Astrocyte of the spinal cord (primary cell): ENCODE measurements at regions not wholly inside any gene's neighbourhood (a gene's known extent, or its start where the extent isn't known, plus 50 kb on each side); places are given as distances from the start of the nearest gene placed in this dataset.

Experiments used
- DNase-seq: peaks from one replicate; pipeline ENCODE4 v3.0.0; 2011; ENCODE audit warnings: low read depth, low spot score
- H3K4me3 ChIP-seq: 2 replicates; pipeline ENCODE4 v1.5.1; 2011; ENCODE audit warnings: low read depth, mild to moderate bottlenecking, low read length, moderate library complexity
- CTCF ChIP-seq: IDR thresholded peaks from 2 replicates; pipeline ENCODE4 v1.5.1; 2012; ENCODE audit warnings: low read depth, mild to moderate bottlenecking, low read length, inconsistent platforms
- in situ Hi-C: cut with HindIII; loops from 2 replicates; pipeline ENCODE4 v1.10.0; 2017; ENCODE audit warnings: low sequenced_read_pairs

DNA sequence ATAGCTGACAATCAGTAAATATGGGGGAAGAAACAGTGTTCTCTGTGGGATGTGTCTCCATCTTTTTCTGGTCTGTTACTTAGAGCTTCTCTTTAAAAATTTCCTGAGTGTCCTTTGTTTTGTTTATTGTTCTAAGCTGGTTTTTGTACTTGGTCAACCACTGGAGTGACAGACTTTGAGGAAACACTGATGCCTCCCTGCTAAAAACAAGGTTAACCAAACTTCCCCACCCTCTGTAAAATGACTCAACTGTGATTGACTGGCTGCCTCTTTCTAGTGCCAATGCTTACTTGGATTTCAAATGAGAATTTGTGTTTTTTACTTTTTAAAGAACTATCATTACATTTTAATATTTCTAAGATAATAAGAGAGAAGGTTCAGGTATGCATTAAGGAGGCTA, 65.1 kb upstream of the SPINK5 start:
- no peak overlapping the region for H3K4me3 ChIP-seq
- no peak for TF ChIP-seq CTCF
- in situ Hi-C loops: no loop called here
- DNase-seq: no peak

DNA sequence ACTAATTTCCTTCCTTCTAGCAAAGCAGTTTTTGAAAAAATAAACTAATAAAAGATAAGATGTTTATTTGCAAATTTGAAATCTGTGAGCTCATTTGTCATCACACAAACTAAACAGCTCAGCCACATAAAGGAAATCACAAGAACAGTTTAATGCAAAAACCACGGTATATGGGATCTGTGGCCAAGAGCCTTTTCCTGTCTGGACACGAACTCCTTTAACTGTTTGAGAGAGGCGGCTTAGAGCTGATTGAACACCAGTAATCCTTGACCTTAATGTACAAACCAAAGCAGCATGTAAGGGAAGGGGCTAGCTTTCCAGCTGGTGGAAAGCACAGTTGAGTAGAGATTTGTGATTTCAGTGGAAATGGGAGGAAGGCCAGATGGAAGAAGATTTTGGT, 66.3 kb upstream of the SPINK5 start:
- in situ Hi-C loops: no loop called here
- DNase-seq: no peak
- H3K4me3 ChIP-seq: no peak overlapping the region
- no peak for TF ChIP-seq CTCF

- DNase-seq: no peak
- TF ChIP-seq CTCF: no peak
- in situ Hi-C loops: no loop called here
- no peak overlapping the region for H3K4me3 ChIP-seq
Observed at GRCh38 chr5:147996379-147996778, 67.4 kb upstream of the SPINK5 start.

DNA sequence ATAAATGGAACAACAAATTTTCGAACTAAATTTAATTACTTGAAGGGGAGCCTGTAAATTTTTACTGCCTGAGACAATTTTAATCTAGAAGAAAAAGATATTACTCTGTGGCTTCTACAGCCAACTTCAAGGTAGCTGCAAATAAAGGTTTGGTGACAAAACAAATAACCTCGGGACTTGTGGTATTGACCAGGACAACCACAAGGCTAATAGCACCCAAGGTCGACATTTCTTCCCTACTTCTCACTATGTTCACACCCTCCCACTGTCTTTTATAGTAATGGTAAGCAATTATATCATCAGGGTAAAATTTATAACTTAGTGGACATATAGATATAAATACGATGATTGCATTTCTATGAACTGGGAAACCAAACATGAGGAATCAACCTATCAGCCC, 67.9 kb upstream of the SPINK5 start:
- no peak for DNase-seq
- TF ChIP-seq CTCF: no peak
- H3K4me3 ChIP-seq: no peak overlapping the region
- in situ Hi-C loops: no loop called here

- TF ChIP-seq CTCF: no peak
- DNase-seq: no peak
Observed at GRCh38 chr5:147989994-147990393, 73.8 kb upstream of the SPINK5 start.

GRCh38 chr5:147989239-147989638, 74.5 kb upstream of the SPINK5 start:
- H3K4me3 ChIP-seq: no peak overlapping the region
- DNase-seq: no peak
- in situ Hi-C loops: no loop called here
- no peak for TF ChIP-seq CTCF

More at GRCh38 chr5:147989994-147990393, 73.8 kb upstream of the SPINK5 start:
- H3K4me3 ChIP-seq: no peak overlapping the region
- in situ Hi-C loops: no loop called here
